Fibroblast of lung (primary cell): ENCODE measurements at regions not wholly inside any gene's neighbourhood (a gene's known extent, or its start where the extent isn't known, plus 50 kb on each side); places are given as distances from the start of the nearest gene placed in this dataset.

Source experiments
- DNase-seq, 2 donors: peaks; one replicate each; pipeline versions ENCODE4 v3.0.0 to v3.0.0-alpha.2; 2010; ENCODE audit warnings: low read depth in 2 of 2
- H2AFZ ChIP-seq: 2 replicates; pipeline ENCODE4 v1.5.1; 2012; ENCODE audit warnings: low read length, control low read depth, inconsistent platforms
- H3K27ac ChIP-seq: 2 replicates; pipeline ENCODE4 v1.5.1; 2011; ENCODE audit warnings: low read length, control low read depth; ENCODE audit not compliant: insufficient read depth
- H3K27me3 ChIP-seq: 2 replicates; pipeline ENCODE4 v1.5.1; 2011; ENCODE audit warnings: mild to moderate bottlenecking, low read length; ENCODE audit not compliant: control insufficient read depth, insufficient read depth
- H3K36me3 ChIP-seq: 2 replicates; pipeline ENCODE4 v1.5.1; 2011; ENCODE audit warnings: low read length; ENCODE audit not compliant: control insufficient read depth, insufficient read depth
- H3K4me1 ChIP-seq: 2 replicates; pipeline ENCODE4 v1.5.1; 2011; ENCODE audit warnings: low read length; ENCODE audit not compliant: control insufficient read depth, insufficient read depth; ENCODE audit errors: extremely low read depth
- H3K4me2 ChIP-seq: 2 replicates; pipeline ENCODE4 v1.5.1; 2011; ENCODE audit warnings: low read length, control low read depth; ENCODE audit not compliant: insufficient read depth; ENCODE audit errors: extremely low read depth
- H3K4me3 ChIP-seq, 4 experiments: fragments of 200-600 bp in 1 of 4; sonication (generic) in 1 of 4; replicated peaks in 1 of 4; 2 replicates each; pipeline ENCODE4 v1.5.1; 2011 to 2016; ENCODE audit warnings: low read length in 4 of 4, low read depth in 3 of 4, mild to moderate bottlenecking in 3 of 4, control low read depth in 2 of 4, inconsistent platforms in 1 of 4, mixed read lengths in 1 of 4; ENCODE audit not compliant: insufficient read depth in 1 of 4; ENCODE audit errors: control extremely low read depth in 1 of 4
- H3K79me2 ChIP-seq: 2 replicates; pipeline ENCODE4 v1.5.1; 2012; ENCODE audit warnings: mild to moderate bottlenecking, low read length, inconsistent platforms; ENCODE audit not compliant: control insufficient read depth, insufficient read depth
- H3K9ac ChIP-seq: 2 replicates; pipeline ENCODE4 v1.5.1; 2011; ENCODE audit warnings: mild to moderate bottlenecking, low read length, control low read depth; ENCODE audit not compliant: insufficient read depth
- H3K9me3 ChIP-seq: 2 replicates; pipeline ENCODE4 v1.5.1; 2012; ENCODE audit warnings: low read depth, low read length; ENCODE audit not compliant: control insufficient read depth, insufficient read depth
- H4K20me1 ChIP-seq: 2 replicates; pipeline ENCODE4 v1.5.1; 2011; ENCODE audit warnings: low read length; ENCODE audit not compliant: control insufficient read depth, insufficient read depth; ENCODE audit errors: extremely low read depth
- CTCF ChIP-seq, 2 donors: IDR thresholded peaks in 1 of 2; conservative IDR thresholded peaks in 1 of 2; 1 replicate in 1 of 2; 2 replicates in 1 of 2; pipeline ENCODE4 v1.5.1; 2011 to 2012; ENCODE audit warnings: low read length in 2 of 2, control low read depth in 1 of 2, inconsistent platforms in 1 of 2, low read depth in 1 of 2, mild to moderate bottlenecking in 1 of 2
- EZH2 ChIP-seq: IDR thresholded peaks from 2 replicates; pipeline ENCODE4 v1.5.1; 2012; ENCODE audit warnings: low read length, control low read depth, mild to moderate bottlenecking; ENCODE audit errors: missing control alignments

DNA sequence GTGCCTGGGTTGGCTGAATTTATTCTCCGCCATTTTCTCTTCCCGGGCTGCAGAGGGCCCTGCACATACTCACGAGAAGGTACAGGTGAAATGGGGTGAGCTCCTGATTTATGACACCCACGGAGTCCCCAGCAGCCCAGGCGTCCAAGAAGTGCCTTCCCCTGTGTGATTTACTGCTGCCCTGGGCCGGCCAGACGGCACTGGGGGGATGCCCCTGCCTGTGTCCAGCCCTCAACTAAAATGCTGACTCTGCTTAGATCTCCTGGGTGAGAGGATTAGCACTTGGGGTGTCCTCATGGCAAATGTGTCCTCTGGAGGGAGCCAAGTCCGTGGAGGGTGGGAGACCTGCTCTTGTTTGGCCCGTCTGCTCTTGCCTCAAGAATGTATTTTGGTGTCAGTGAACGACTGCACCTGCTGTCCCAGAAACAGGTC is 132.4 kb downstream of the MAF start:
- Histone ChIP-seq H3K4me1 (no peaks in the 10 kb centered on the region), H3K36me3 (no peaks in the 10 kb centered on the region), H3K27ac (no peak overlapping the region), H3K27me3 (no peaks in the 10 kb centered on the region), H2AFZ (no peak overlapping the region), H4K20me1 (no peaks in the 10 kb centered on the region), H3K9me3 (no peaks in the 10 kb centered on the region), H3K4me2 (no peak overlapping the region), H3K4me3 (no peak overlapping the region), H3K9ac (no peak overlapping the region), H3K79me2 (no peaks in the 10 kb centered on the region)
- no peak for DNase-seq
- TF ChIP-seq EZH2: no peak
- TF ChIP-seq CTCF (conservative IDR thresholded peaks at IDR 0.05 in 1 of 2, IDR thresholded peaks at IDR 0.05 in 1 of 2; ENCODE audit: low read depth in 1 of 2, low read length in 2 of 2): no peak

DNA sequence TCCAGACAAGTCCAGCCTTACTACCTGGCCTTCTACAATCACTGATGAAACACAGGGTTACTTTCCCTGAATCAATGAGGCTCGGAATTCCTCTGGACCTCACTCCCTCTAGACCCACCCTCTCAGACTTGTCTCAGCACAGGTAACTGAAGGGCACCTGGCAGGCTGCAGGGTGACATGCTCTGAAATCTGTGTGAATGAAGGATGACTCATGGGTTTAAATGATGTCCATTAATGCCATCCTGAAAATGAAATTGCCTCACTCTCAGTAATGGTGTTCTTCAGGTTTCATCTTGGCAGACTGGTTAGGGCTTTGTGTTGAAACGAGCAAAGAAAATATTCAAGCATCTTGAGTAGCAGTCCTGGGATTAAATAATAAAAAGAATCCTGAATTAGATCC is 134.4 kb downstream of the MAF start:
- Histone ChIP-seq H3K4me1 (no peaks in the 10 kb centered on the region), H3K4me2 (no peak overlapping the region), H3K27ac (no peak overlapping the region), H3K36me3 (no peaks in the 10 kb centered on the region), H3K9me3 (no peaks in the 10 kb centered on the region), H3K79me2 (no peaks in the 10 kb centered on the region), H3K9ac (no peak overlapping the region), H2AFZ (no peak overlapping the region), H4K20me1 (no peaks in the 10 kb centered on the region), H3K4me3 (no peak overlapping the region), H3K27me3 (no peaks in the 10 kb centered on the region)
- TF ChIP-seq EZH2: no peak
- no peak for TF ChIP-seq CTCF (conservative IDR thresholded peaks at IDR 0.05 in 1 of 2, IDR thresholded peaks at IDR 0.05 in 1 of 2; ENCODE audit: low read depth in 1 of 2, low read length in 2 of 2)
- DNase-seq: no peak

- no peak overlapping the region for H3K9ac ChIP-seq
- no peak for DNase-seq
- no peak overlapping the region for H3K4me3 ChIP-seq
- no peaks in the 10 kb centered on the region for H4K20me1 ChIP-seq
- no peaks in the 10 kb centered on the region for H3K79me2 ChIP-seq
- TF ChIP-seq EZH2: no peak
- TF ChIP-seq CTCF (conservative IDR thresholded peaks at IDR 0.05 in 1 of 2, IDR thresholded peaks at IDR 0.05 in 1 of 2; ENCODE audit: low read depth in 1 of 2, low read length in 2 of 2): no peak
- no peak overlapping the region for H3K4me2 ChIP-seq
- no peak overlapping the region for H2AFZ ChIP-seq
- no peaks in the 10 kb centered on the region for H3K27me3 ChIP-seq
- H3K27ac ChIP-seq: no peak overlapping the region
- H3K9me3 ChIP-seq: no peaks in the 10 kb centered on the region
- H3K4me1 ChIP-seq: no peaks in the 10 kb centered on the region
- H3K36me3 ChIP-seq: no peaks in the 10 kb centered on the region
Observed at GRCh38 chr16:79463841-79464240, 136.7 kb downstream of the MAF start.
